HUES48 (cell line): ENCODE measurements at regions not wholly inside any gene's neighbourhood (a gene's known extent, or its start where the extent isn't known, plus 50 kb on each side); places are given as distances from the start of the nearest gene placed in this dataset.
"Not testable (repeated sequence)": the region's sequence is repeated elsewhere in the genome, so short reads cannot be mapped to it uniquely, and the experiment has no call there.

Experiments
- H3K27ac ChIP-seq: one replicate; pipeline ENCODE4 v1.7.0; 2013; ENCODE audit warnings: low read depth, low read length, inconsistent platforms
- H3K27me3 ChIP-seq: 2 replicates; pipeline ENCODE4 v1.6.1; 2013; ENCODE audit warnings: mild to moderate bottlenecking, low read length; ENCODE audit not compliant: control insufficient read depth, insufficient read depth
- H3K36me3 ChIP-seq: 2 replicates; pipeline ENCODE4 v1.6.1; 2013; ENCODE audit warnings: low read length; ENCODE audit not compliant: control insufficient read depth, insufficient read depth
- H3K4me1 ChIP-seq: 2 replicates; pipeline ENCODE4 v1.6.1; 2013; ENCODE audit warnings: mild to moderate bottlenecking, low read length; ENCODE audit not compliant: control insufficient read depth, insufficient read depth
- H3K4me3 ChIP-seq: 2 replicates; pipeline ENCODE4 v1.5.1; 2013; ENCODE audit warnings: mild to moderate bottlenecking, low read depth, low read length
- H3K9ac ChIP-seq: 2 replicates; pipeline ENCODE4 v1.6.1; 2013; ENCODE audit warnings: mild to moderate bottlenecking, low read depth, low read length, moderate library complexity
- H3K9me3 ChIP-seq: 2 replicates; pipeline ENCODE4 v1.6.1; 2013; ENCODE audit warnings: low read length; ENCODE audit not compliant: control insufficient read depth, insufficient read depth

GRCh38 chr2:111534910-111535352 is 349.1 kb downstream of the ANAPC1 start:
- Histone ChIP-seq H3K27me3 (no peaks in the 10 kb centered on the region), H3K4me3 (0 out of 2 replicates have a peak overlapping the region, but pooled peaks have one; percentile 10), H3K36me3 (no peaks in the 10 kb centered on the region), H3K27ac (peak overlapping the region; percentile 78), H3K4me1 (peaks cover 11% of the 10 kb centered on the region), H3K9ac (no peak overlapping the region; the same call in 1 of the 2 replicates), H3K9me3 (no peaks in the 10 kb centered on the region)

GRCh38 chr2:111535404-111535803 is 348.6 kb downstream of the ANAPC1 start:
- H3K9me3 ChIP-seq = no peaks in the 10 kb centered on the region
- no peaks in the 10 kb centered on the region for H3K27me3 ChIP-seq
- H3K4me3 ChIP-seq = 0 out of 2 replicates have a peak overlapping the region, but pooled peaks have one; percentile 10
- H3K27ac ChIP-seq = peak overlapping the region; percentile 78
- no peaks in the 10 kb centered on the region for H3K36me3 ChIP-seq
- H3K9ac ChIP-seq = no peak overlapping the region; the same call in 1 of the 2 replicates
- peaks cover 11% of the 10 kb centered on the region for H3K4me1 ChIP-seq

GRCh38 chr2:111537078-111537655 is 346.8 kb downstream of the ANAPC1 start:
- H3K27ac ChIP-seq = no peak overlapping the region
- peaks cover 11% of the 10 kb centered on the region for H3K4me1 ChIP-seq
- no peaks in the 10 kb centered on the region for H3K36me3 ChIP-seq
- H3K27me3 ChIP-seq = no peaks in the 10 kb centered on the region
- H3K4me3 ChIP-seq = no peak overlapping the region
- H3K9ac ChIP-seq = no peak overlapping the region
- no peaks in the 10 kb centered on the region for H3K9me3 ChIP-seq

GRCh38 chr2:111539991-111540390 is 344.0 kb downstream of the ANAPC1 start:
- not testable (repeated sequence) for H3K36me3 ChIP-seq, H3K9ac ChIP-seq, H3K27me3 ChIP-seq, H3K9me3 ChIP-seq, H3K27ac ChIP-seq, H3K4me1 ChIP-seq, H3K4me3 ChIP-seq

GRCh38 chr2:111542120-111542774 is 341.7 kb downstream of the ANAPC1 start:
- H3K27me3 ChIP-seq, H3K27ac ChIP-seq, H3K9ac ChIP-seq, H3K4me3 ChIP-seq, H3K4me1 ChIP-seq, H3K9me3 ChIP-seq, H3K36me3 ChIP-seq: not testable (repeated sequence)

- H3K9me3 ChIP-seq, H3K27me3 ChIP-seq, H3K36me3 ChIP-seq, H3K9ac ChIP-seq, H3K4me3 ChIP-seq, H3K4me1 ChIP-seq, H3K27ac ChIP-seq: not testable (repeated sequence)
Observed at GRCh38 chr2:111544006-111544405, 340.0 kb downstream of the ANAPC1 start.

GRCh38 chr2:111545723-111546431 is 338.1 kb downstream of the ANAPC1 start:
- not testable (repeated sequence) for H3K27ac ChIP-seq, H3K9ac ChIP-seq, H3K4me1 ChIP-seq, H3K36me3 ChIP-seq, H3K27me3 ChIP-seq, H3K4me3 ChIP-seq, H3K9me3 ChIP-seq

GRCh38 chr2:111546578-111546977 is 337.4 kb downstream of the ANAPC1 start:
- not testable (repeated sequence) for H3K27ac ChIP-seq, H3K9me3 ChIP-seq, H3K4me3 ChIP-seq, H3K9ac ChIP-seq, H3K27me3 ChIP-seq, H3K36me3 ChIP-seq, H3K4me1 ChIP-seq

GRCh38 chr2:111549174-111549573 is 334.8 kb downstream of the ANAPC1 start:
- not testable (repeated sequence) for H3K4me3 ChIP-seq, H3K27ac ChIP-seq, H3K27me3 ChIP-seq, H3K9me3 ChIP-seq, H3K4me1 ChIP-seq, H3K9ac ChIP-seq, H3K36me3 ChIP-seq

- H3K4me3 ChIP-seq, H3K9me3 ChIP-seq, H3K36me3 ChIP-seq, H3K4me1 ChIP-seq, H3K9ac ChIP-seq, H3K27ac ChIP-seq, H3K27me3 ChIP-seq: not testable (repeated sequence)
Observed at GRCh38 chr2:111551428-111551827, 332.6 kb downstream of the ANAPC1 start.

- not testable (repeated sequence) for H3K27me3 ChIP-seq, H3K4me1 ChIP-seq, H3K36me3 ChIP-seq
Observed at GRCh38 chr2:111552625-111553024, 331.4 kb downstream of the ANAPC1 start.

More at GRCh38 chr2:111552625-111553024, 331.4 kb downstream of the ANAPC1 start:
- not testable (repeated sequence) for H3K9me3 ChIP-seq, H3K27ac ChIP-seq, H3K4me3 ChIP-seq, H3K9ac ChIP-seq
